Activated CD8-positive, alpha-beta memory T cell treated with anti-CD3 and anti-CD28 coated beads for 4 hours (primary cell): ENCODE measurements at regions not wholly inside any gene's neighbourhood (a gene's known extent, or its start where the extent isn't known, plus 50 kb on each side); places are given as distances from the start of the nearest gene placed in this dataset.

Experiments
- DNase-seq, 2 donors: peaks; one replicate each; pipeline ENCODE4 v3.0.0-alpha.2; 2020; ENCODE audit warnings: low read depth in 2 of 2

DNA sequence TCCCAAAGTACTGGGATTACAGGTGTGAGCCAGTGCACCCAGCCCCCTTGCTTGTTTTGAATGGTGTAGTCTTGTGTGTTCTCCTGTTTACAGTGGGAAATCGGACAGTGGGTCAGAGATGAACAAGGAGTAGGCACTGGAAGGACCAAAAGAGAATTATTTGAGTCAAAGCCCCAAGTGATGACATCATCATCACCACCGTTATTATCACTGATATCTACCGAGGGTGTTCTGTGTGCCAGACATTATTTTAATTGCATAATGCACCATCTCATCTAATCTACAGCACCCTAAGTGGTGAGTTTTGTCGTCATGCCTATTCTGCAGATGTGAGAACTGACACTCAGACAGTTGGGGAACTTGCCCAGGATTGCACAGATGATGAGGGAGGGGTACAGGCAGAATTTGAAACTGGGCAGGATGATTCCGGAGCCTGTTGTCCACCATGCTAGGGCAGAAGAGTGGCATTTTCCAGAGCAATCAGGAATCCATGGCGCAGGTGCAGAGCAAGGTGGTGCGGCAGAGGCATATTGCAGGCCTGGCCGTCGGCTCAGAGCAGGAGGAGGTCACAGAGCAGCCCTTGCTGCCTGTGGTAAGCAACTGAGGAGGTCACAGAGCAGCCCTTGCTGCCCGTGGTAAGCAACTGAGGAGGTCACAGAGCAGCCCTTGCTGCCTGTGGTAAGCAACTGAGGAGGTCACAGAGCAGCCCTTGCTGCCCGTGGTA, 137.0 kb upstream of the HDAC4 start:
- no peak for DNase-seq

DNA sequence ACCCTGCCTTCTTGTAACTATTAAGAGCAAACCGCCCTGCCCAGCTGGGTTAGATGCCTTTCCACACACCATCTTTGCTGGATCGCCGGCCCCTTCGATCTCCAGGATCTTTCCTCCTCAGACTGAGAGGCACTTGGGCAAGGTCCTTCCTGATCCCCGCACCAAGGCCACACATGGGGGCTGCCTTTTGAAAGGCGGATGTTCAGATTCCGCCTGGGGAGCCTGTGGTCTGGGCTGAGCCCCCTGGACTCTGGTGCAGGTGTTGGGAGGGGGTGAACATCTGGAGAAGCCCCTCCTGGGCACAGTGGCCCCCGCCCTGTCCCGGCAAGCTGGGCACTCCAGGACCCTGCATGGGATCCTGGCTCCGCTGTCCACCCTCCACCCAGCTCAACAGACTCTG, 135.4 kb upstream of the HDAC4 start:
- DNase-seq: no peak

DNA sequence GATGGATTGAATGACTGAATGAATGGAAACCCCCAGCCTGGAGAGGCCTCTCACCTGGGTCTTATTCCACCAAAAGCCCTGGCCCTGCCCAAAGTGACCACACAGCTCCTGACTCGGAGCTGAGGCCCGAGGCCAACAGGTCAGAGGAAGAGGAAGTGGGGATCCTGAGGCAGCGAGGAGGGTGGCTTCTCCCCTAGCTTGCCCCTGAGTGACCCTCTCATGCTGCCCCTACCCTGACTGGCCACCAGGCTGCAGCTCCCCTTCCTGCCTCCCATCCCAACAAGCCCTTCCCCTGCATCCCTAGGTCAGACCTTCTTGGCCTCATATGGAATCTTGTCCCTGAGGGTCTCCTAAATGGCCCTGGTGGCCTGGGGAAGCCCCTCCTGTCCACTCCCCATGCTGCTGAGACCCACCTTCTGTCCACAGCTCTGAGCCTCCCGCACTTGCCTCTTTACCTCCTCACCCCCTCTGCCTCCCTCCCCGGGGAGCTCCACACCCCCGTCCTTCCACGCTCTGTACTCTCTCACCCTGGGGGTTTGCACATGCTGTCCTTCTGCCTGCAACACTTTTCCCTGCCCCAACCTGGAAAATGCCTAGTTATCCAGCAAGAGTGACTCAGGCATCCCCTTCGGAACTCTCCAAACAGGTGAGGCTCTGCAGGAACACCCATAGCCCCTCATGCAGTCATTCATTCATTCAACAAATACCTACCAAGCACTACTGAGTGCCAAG, 134.8 kb upstream of the HDAC4 start:
- DNase-seq: no peak

DNA sequence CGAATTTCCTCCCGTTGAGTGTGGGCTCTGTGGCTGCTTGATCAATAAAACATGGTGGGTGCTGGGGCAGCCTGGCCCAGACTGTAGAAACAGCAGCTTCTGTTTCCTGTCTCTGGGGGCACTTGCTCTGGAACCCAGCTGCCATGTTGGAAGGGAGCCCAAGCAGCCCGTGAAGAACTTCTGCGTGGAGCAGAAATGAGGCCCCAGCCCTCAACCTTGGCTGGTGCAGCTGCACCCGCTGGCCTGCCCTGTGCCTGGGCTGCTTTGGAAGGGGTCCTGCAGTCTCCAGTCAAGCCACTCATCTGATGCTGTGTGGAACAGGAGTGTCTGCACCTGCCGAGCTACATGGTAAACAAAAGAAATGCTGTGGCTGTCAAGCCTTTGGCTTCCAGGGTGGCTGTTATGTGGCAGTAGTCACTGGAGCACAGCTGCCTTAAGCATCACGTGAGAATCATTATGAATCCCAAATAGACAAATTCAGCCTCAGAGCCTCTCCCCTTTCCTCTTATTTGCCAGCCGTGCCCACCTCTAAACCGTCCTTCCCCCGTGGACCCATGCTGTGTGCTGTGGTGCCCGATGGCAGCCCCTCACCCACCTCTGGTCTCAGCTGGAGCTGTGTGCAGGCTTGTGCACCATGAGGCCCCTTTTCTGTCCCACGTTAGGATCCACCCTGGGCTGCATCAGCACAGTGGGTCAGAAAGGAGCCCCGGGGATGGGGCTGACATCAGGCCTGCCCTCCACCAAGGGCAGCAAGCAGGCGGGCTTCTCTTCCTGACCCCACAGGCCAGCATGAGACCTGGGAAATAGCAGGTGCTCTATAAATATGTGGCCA, 134.0 kb upstream of the HDAC4 start:
- DNase-seq: no peak

DNA sequence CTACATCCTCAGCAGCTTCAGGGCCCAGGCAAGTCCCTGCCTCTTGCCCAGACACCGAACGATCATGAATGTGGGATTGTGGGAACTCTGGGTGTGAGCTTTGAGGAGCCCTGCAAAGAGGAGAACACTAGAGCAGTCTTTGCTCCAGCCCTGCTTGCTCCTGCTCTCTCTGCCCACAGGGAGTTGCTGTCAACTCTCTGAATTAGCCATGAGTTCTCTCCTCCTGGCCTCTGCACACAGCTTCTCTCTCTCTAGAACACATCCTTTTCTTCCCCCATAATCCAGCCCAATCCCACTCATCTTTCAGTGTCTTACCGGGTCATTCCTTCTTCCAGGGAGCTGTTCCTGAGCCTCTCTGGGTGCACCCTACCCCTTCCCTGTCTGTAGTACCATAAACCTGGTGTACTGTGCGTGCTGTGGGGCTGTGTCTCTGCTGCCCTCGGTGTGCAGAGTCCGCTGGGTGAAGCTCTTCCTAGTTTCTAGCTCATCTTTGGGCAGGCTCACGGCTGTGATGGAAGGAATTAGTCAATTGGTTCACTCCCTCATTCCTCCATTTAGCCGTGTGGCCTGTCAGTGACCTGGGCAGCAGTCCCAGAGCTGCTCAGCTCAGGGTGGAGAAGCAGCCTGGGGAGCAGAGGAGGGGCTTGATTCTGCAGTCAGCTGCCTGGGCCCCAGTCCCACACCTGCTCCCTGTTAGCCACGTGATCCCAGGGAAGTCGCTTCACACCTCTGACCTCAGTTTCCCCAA, 132.9 kb upstream of the HDAC4 start:
- DNase-seq: no peak

DNA sequence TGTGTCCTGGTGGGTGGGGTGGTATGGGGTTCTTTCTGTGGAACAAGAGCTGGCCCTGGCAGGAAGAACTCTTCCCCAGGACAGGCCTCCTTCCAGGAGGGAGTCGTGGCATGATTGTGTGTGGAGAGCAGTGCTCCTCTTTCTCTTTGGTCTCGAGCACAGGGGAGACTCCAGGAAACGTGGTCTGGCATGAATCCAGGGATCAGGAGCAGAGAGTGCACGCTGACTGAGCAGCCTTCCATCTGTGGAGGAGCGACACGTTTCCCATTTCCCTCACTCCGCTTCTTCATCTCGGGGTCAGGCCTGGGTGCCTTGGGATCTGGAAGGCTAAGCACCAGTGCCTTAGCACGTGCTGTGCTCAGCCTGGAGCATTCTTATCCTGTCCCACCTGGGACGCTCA, 132.0 kb upstream of the HDAC4 start:
- no peak for DNase-seq

DNA sequence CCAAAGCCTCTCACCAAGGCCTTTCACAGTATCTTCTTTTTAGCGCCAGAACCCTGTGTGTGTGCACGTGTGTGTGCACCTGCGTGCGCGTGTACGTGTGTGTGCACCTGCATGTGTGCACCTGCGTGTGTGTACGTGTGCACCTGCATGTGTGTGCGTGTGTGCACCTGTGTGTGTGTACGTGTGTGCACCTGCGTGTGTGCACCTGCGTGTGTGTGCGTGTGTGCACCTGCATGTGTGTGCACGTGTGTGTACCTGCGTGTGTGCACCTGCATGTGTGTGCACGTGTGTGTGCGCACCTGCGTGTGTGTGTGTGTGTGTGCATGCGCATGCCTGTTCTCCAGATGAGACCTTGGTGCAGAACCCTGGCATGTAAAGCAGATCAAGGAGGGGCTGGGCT, 131.4 kb upstream of the HDAC4 start:
- DNase-seq: no peak

DNA sequence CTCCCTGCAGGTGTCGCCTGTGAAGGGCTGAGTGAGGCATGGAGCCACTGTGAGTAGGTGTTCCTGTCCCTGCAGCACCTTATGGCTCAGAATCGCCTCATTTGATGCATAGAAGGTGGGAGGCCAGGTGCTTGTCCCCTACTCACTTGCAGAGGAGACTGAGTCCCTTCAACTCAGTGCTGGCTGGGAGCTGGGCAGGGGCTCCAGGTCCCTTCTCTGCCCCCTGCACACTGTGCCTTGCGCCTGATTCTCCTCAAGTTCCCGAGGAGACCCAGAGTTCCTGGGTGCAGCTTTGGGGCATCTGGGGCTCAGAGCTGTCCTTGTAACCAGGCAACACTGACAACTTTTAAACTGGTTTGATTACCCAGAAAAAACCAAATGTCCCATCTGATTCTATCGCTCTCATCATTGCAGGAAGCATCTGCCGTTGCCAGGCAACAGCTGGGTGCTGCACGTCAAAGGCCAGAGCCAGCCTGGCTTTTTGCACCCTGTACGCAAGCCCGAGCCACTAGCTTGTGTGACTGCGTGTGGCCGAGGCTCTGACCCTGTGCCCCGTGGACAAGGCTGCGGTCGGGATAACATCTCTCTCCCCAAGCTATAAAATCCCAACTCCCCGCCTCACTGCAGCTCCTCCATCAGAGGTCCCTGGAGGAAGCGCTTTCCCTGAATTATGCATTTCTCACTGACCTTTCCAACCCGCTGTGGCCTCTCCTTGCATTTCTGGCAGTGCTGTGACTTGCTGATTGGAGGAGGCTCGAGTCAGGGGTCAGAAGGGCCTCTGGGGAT, 130.8 kb upstream of the HDAC4 start:
- DNase-seq: no peak

DNA sequence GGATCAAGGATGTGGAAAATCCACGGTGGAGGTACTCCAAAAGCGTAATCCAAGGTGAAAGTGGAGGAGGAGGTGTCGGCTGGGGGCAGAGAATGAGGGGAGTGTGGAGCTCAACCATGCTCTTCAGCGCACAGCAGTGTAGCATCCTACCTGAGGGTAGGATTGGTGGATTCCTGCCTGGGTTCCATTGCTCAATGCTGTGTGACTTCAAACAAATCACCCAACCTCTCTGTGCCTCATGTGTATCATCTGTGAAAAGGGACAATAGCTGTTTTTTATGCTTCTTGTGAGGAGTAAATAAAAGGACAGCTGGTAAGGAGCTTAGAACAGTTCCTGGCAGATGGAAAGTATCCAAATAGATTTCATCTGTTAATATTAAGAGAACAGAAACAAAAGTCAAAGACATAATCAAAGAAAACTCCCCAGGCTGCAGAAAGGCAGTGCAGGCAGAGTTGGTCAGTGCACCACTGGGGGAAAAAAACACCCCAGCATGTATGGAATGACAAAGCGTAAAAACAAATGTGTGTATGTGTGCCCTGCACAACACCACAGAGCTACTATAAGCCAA, 130.0 kb upstream of the HDAC4 start:
- DNase-seq: no peak

DNA sequence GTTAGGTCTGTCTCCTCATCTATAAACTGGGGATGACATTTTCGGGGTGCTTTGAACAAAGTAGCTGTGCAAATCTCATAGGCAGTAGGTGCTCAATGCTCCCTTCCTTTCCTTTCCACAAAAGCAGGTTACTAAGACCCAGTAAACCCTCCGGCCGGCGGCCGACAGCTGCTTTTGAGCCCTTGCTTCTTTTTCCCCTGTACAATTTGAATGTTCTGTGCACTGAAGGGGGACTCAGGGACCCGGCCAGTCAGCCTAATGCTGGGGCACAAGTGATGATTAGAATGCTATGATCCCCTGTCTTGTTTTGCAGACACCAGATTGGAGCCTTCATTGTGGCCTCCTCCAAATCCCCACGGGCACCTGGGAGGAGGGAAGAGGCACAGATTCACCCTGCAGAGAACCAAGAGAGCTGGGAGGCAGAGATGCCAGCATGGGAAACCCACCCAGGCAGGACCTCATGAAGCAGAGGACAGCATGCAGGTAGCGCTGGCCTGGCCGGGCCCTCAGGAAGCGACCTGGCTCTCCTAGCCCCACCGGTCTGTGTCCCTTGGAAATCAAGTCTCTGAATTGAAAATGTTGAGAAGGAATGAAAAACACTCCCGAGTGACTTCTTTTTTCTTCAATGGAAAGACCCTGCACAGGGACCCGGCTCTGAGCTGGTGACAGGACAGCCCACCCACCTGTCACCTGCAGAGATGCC, 128.6 kb upstream of the HDAC4 start:
- no peak for DNase-seq

DNA sequence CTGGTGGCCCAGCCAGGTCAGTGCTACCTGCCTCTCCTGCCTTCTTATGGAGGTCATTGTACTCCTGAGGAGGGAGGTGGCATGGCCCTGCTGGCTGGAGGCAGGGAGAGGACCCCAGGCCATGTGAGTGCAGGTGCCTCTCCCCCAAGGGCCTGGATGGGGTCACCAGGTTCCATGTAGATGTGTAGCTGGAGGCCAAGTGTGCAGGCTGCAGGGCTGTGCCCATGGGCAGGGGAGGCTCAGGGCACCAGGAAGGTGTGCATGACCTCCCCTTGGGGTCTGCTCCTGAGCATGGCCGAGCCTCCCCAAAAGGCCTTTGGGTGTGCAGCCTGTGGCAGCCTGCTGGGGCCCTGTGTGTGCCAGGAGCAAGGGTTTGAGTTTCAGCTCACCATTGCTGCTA, 128.1 kb upstream of the HDAC4 start:
- no peak for DNase-seq

DNA sequence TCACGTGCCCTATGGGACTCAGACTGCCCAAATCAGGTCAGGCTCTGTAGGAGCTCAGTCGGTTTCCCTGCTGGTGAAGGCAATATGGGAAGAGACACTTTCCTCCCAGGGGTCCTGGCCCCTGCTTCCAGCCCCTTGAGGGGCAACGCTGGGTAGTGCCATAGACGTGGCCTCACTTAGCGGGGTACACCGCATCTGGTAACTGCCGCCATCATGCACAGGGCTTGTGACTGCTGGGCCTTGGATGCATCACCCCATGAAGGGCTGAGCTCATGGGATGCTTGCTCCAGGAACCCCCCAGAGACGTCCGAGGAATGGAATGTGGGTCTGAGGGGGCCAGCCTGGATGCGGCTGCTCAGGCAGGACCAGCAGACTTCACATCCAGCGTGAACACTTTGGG, 127.3 kb upstream of the HDAC4 start:
- no peak for DNase-seq

DNA sequence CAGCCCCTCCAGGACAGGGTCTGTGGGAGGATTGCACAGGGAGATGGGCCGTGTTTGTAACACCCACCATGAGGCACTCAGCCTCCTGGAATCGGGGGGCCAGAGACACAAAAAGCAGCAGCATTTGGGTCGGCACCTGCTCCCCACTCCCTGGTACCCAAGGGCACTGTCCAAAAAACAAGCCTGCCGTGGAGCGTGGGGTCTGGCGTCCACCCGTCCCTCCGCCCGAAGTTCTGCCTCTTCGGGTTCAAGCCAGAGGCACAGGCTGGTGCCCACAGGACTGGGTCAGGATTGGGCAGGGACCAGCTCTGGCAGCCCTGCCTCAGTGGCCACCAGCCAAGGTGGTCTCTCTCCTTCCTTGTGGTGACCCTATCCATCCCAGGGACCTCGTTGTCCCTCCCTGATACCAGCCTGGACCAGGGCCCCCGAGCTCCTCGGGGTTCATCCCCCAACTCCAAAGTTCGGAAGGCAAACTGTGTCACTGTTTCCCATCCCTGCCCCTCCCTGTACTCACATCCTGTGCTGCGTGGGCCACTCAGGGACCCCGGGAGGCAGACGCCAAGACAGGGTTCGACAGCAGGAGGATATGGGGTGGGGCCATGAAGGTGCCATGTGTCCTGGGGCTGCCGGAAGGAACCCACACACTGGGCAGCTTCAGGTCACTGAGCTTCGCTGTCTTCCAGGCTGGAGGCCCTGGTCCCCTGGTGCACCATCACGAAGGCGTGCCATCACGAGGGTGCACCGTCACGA, 126.0 kb upstream of the HDAC4 start:
- no peak for DNase-seq

DNA sequence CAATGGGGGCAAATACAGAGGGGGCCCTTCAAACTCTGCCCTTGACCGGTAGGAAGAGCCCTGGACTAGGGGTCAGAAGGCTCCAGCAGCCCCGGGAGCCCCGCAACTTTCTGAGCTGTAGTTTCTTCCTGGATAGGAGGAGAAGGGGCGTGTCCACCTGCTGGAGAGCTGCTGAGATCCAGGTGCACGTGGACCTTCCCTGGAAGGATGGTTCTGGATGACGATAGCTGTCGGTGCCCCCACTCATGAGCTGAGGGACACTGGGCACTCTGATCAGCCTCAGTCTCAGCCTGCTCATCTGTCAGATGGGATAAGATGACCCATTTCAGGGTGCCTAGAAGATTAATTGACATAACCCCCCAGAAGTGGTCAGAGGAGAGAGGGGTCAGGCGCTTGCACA, 125.2 kb upstream of the HDAC4 start:
- no peak for DNase-seq

DNA sequence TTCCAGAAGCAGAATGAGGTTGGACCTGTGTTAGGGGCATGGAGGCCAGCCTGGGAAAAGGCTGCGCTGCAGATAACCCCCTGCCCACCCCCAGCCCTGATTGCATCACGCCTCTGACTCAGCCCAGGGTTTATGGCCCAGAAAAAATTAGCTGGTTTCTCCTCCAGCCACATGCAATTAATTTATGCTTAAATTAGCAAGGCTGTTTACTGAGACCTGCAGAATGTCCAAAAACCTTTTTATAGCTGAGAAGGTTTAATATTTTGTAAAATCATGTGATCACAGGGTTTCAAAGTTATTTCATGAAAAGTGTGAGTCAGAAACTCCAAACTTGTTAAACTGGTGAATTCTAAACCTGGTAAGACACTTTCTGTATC, 123.1 kb upstream of the HDAC4 start:
- no peak for DNase-seq

DNA sequence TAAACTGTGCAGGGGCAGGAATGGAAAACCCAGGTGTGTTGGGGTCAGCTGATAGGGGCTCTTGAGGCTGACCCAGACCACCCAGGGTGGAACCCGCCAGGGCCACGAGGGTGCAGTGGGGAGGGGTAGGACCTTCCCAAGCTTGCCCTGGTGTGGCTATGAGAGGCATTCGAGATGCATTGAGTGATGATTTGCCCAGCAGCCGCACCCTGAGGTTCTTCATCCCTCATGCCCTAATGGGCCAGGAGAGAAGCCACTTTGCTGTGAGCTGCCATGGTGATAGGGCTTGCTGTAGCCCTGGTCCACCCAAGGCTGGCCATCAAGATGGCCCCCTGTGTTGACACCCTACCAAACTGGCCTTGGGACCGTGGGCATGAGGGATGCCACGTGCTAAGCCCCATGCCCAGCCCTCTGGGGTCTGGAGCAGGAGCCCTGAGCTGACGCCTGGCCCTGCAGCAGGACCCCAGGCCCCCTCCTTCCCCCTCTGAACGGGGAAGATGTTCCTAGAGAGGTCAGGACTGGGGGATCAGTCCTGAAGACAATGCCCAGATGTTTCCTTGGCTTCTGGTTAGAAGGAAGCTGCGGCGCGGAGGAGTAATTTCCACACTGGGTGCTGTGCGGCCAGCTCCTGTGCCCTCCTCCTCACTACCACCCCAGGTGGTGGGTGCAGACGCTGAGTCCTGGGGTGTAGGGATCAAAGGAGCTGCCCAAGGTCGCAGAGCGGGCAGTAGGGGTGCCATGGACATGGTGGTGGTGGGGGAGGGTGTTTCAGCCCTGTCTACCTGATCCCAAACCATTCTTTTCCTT, 122.5 kb upstream of the HDAC4 start:
- no peak for DNase-seq

DNA sequence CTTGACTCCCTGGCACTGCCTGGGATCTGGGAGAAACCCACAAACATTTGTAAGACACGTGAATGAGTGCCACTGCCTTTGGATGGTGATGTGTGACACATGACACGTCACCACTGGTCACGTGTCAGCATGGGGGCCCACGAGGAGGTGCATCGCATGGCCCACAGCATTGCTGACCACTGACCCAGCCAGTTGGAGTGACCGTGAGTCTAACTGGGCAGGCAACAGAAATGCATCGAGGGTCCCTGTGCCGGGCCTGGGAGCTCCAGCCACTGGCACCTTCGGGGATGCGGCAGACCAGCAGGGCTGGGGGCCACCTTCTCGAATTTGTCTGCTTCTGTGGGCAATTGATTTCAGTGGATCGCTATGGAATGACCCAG, 121.9 kb upstream of the HDAC4 start:
- no peak for DNase-seq

DNA sequence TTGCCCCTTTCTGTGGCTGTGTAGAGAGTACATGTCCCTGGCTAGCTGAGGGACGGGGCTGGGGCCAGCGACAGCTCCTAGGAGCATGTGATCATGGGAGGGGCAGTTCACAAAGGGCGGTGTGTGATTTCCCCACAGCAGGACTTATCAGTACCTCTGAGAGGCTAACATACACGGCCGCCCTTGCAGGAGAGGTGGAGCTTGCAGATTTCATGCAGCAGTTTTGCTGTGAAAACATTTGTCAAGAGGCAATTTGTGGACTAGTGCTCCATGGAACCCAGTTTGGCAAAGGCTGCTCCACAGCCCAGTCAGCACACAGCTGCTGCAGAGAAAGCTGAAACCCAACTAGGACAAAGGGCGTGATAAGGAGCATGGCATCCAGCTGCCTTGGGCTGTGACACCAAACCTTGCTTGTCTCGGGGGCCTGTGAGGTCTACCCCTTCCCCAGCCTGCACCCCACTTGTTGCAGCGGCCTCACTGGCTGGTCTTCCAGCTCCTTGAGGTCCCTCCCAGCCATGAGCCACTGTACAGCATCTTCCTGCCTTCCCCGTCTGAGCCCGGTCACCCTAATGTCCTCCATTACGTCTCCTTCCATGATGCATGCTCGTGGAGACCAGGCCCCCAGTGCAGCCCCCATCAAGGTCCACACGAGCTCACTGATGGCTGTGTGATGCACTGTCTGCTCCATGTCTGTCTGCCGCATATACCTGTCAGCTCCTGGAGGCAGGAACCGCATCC, 121.4 kb upstream of the HDAC4 start:
- DNase-seq: no peak
